ENCODE measurements at regions not wholly inside any gene's neighbourhood (a gene's known extent, or its start where the extent isn't known, plus 50 kb on each side); places are given as distances from the start of the nearest gene placed in this dataset.

- Histone ChIP-seq H3K23me2 (ENCODE audit: insufficient read length, low read depth, low read length, poor library complexity, severe bottlenecking) (no peaks in the 10 kb centered on the region), H2BK120ac (ENCODE audit: low read depth, low read length, poor library complexity, severe bottlenecking) (no peak overlapping the region), H2AFZ (ENCODE audit: low read length) (no peak overlapping the region), H3K79me1 (ENCODE audit: insufficient read depth, low read depth, low read length, poor library complexity, severe bottlenecking) (no peaks in the 10 kb centered on the region), H4K91ac (ENCODE audit: insufficient read length, low read depth, low read length) (no peak overlapping the region), H3T11ph (ENCODE audit: low read length) (no peak overlapping the region), H3K27ac (ENCODE audit: insufficient read length, low read depth, low read length) (no peak overlapping the region), H2BK12ac (ENCODE audit: insufficient read length, low read depth, low read length) (no peak overlapping the region), H3K18ac (ENCODE audit: insufficient read length, low read depth, low read length) (no peak overlapping the region), H4K5ac (ENCODE audit: insufficient read length, low read depth, low read length) (no peak overlapping the region), H2BK20ac (ENCODE audit: low read depth, low read length, poor library complexity, severe bottlenecking) (no peak overlapping the region), H3K79me2 (ENCODE audit: insufficient read depth, low read length) (no peaks in the 10 kb centered on the region), H3K4me1 (ENCODE audit: insufficient read depth, low read length) (no peaks in the 10 kb centered on the region), H3K4me2 (ENCODE audit: insufficient read depth, insufficient read length, low read length) (no peak overlapping the region), H2AK5ac (ENCODE audit: insufficient read length, low read length) (no peak overlapping the region), H3K9ac (ENCODE audit: extremely low read depth, insufficient read length, low read length) (no peak overlapping the region), H3K14ac (ENCODE audit: insufficient read depth, low read length) (no peak overlapping the region; the same call in 1 of the 2 replicates), H4K20me1 (ENCODE audit: control insufficient read depth, insufficient read depth, insufficient read length) (no peaks in the 10 kb centered on the region), H4K8ac (replicated peaks; ENCODE audit: insufficient read length, low read depth, low read length) (no peak overlapping the region), H3K27me3 (ENCODE audit: insufficient read depth, low read length) (no peaks in the 10 kb centered on the region), H2BK5ac (ENCODE audit: insufficient read length, low read length) (no peak overlapping the region), H3K9me3 (ENCODE audit: control insufficient read depth, low read depth, low read length) (no peaks in the 10 kb centered on the region), H3K4ac (ENCODE audit: low read depth, low read length) (no peak overlapping the region), H2BK15ac (ENCODE audit: low read depth, low read length) (no peak overlapping the region), H3K56ac (ENCODE audit: insufficient read length, low read depth, low read length) (no peak overlapping the region), H3K23ac (ENCODE audit: insufficient read length, low read depth, low read length) (no peak overlapping the region)
- no CpG with 5 or more reads among the region's 4 CpGs for WGBS (ENCODE audit: extremely low coverage, insufficient read length, low lambda C conversion rate)
- H3K4me1 Mint-ChIP-seq: peaks cover 3 to 4% of the 10 kb centered on the region in 2 experiments
- DNase-seq: no peak
- H3K27me3 Mint-ChIP-seq (ENCODE audit: low read depth): peaks cover 5% of the 10 kb centered on the region; the same call in 1 of the 2 replicates
- no peak overlapping the region for H3K27ac Mint-ChIP-seq
- no peaks in the 10 kb centered on the region for H3K36me3 Mint-ChIP-seq (ENCODE audit: insufficient read depth in 1 of 3, low read depth in 3 of 3)
- TF ChIP-seq CTCF (conservative IDR thresholded peaks at IDR 0.05): no peak
- no peak overlapping the region for H3K4me3 Mint-ChIP-seq
- H3K9me3 Mint-ChIP-seq: no peaks in the 10 kb centered on the region
Observed at GRCh38 chr16:80158766-80159165, 382.0 kb upstream of the DYNLRB2 start.

All from H9 (cell line).